ENCODE measurements at regions not wholly inside any gene's neighbourhood (a gene's known extent, or its start where the extent isn't known, plus 50 kb on each side); places are given as distances from the start of the nearest gene placed in this dataset.
A peak's percentile ranks its signal among the peaks of the same experiment; 100 is the strongest.

- BruUV-seq (replicated peaks) = no TSS peak
- Histone ChIP-seq H4K20me1 (ENCODE audit: insufficient read depth, low read length) (no peaks in the 10 kb centered on the region), H3K4me1 (ENCODE audit: insufficient read depth, low read length) (no peaks in the 10 kb centered on the region), H3K4me2 (ENCODE audit: low read depth, low read length) (no peak overlapping the region), H3K9me3 (ENCODE audit: low read length) (no peaks in the 10 kb centered on the region), H3K27ac (ENCODE audit: extremely low read length, insufficient read depth, low read length) (no peak overlapping the region), H3K79me2 (ENCODE audit: insufficient read depth, low read length) (no peaks in the 10 kb centered on the region), H2AFZ (ENCODE audit: low read length) (no peak overlapping the region), H3K9ac (ENCODE audit: insufficient read depth, low read depth, low read length) (no peak overlapping the region), H3K36me3 (replicated peaks in 1 of 2; ENCODE audit: control insufficient read depth in 1 of 2, insufficient read depth in 2 of 2, low read length in 2 of 2) (no peaks in the 10 kb centered on the region), H3K27me3 (ENCODE audit: control insufficient read depth in 1 of 2, insufficient read depth in 2 of 2, low read length in 2 of 2) (no peaks in the 10 kb centered on the region), H3K4me3 (replicated peaks in 1 of 3; ENCODE audit: insufficient read depth in 1 of 3, low read depth in 2 of 3, low read length in 3 of 3) (no peak overlapping the region)
- intact Hi-C loops (cut with micrococcal nuclease; ENCODE audit: unreplicated experiment) = no loop called here
- FAIRE-seq (no peak), DNase-seq (ENCODE audit: low spot score) (no peak), ATAC-seq (no peak)
- TF ChIP-seq HMGA1 (CRISPR knock-in tag; conservative IDR thresholded peaks at IDR 0.05) (no peak), IKZF1 (IDR thresholded peaks at IDR 0.05) (no peak), MXD3 (CRISPR knock-in tag; IDR thresholded peaks at IDR 0.05) (no peak), FOXP4 (CRISPR knock-in tag; IDR thresholded peaks at IDR 0.05) (no peak), SSRP1 (CRISPR knock-in tag; IDR thresholded peaks at IDR 0.05) (no peak)
- ChIA-PET POLR2A (no interaction called here), CTCF (ENCODE audit: low intra/inter-chr PET ratio, low total read pairs) (no interaction called here)
- 2% methylated on average over 1 of the region's 1 CpG for WGBS (ENCODE audit: low lambda C conversion rate)
- in situ Hi-C loops (cut with HindIII; ENCODE audit: extremely low pct_ligation_motif_present, low pct_unique_long_range_greater_than_20kb) = no loop called here
These were observed 376.1 kb upstream of the OPRM1 start for GRCh38 chr6:153662982-153663381.

- no peaks in the 10 kb centered on the region for H4K20me1 ChIP-seq (ENCODE audit: insufficient read depth, low read length)
- H2AFZ ChIP-seq (ENCODE audit: low read length) = no peak overlapping the region
- H3K9me3 ChIP-seq (ENCODE audit: low read length) = no peaks in the 10 kb centered on the region
- H3K9ac ChIP-seq (ENCODE audit: insufficient read depth, low read depth, low read length) = no peak overlapping the region
- intact Hi-C loops (cut with micrococcal nuclease; ENCODE audit: unreplicated experiment) (no loop called here), in situ Hi-C loops (cut with HindIII; ENCODE audit: extremely low pct_ligation_motif_present, low pct_unique_long_range_greater_than_20kb) (no loop called here)
- FAIRE-seq (no peak), DNase-seq (ENCODE audit: low spot score) (no peak), ATAC-seq (no peak)
- ChIA-PET CTCF (ENCODE audit: low intra/inter-chr PET ratio, low total read pairs) (no interaction called here), POLR2A (no interaction called here)
- H3K4me2 ChIP-seq (ENCODE audit: low read depth, low read length) = no peak overlapping the region
- H3K79me2 ChIP-seq (ENCODE audit: insufficient read depth, low read length) = no peaks in the 10 kb centered on the region
- no peaks in the 10 kb centered on the region for H3K36me3 ChIP-seq (replicated peaks in 1 of 2; ENCODE audit: control insufficient read depth in 1 of 2, insufficient read depth in 2 of 2, low read length in 2 of 2)
- TF ChIP-seq TEF (CRISPR knock-in tag; IDR thresholded peaks at IDR 0.05) = no peak
- peak; percentile 46; the same call in 1 of the 2 replicates for TF ChIP-seq CREB1 (IDR thresholded peaks at IDR 0.05)
- no peak for TF ChIP-seq CREB1 (CRISPR knock-in tag; IDR thresholded peaks at IDR 0.05)
- no peak for TF ChIP-seq NR0B2 (CRISPR knock-in tag; IDR thresholded peaks at IDR 0.05)
- no peak for TF ChIP-seq HNRNPUL1 (IDR thresholded peaks at IDR 0.05; ENCODE audit: low read depth, low read length)
- no peak for TF ChIP-seq MEIS1 (CRISPR knock-in tag; IDR thresholded peaks at IDR 0.05; ENCODE audit: borderline replicate concordance)
- TF ChIP-seq GFI1 (CRISPR knock-in tag; IDR thresholded peaks at IDR 0.05; ENCODE audit: borderline replicate concordance) = no peak
- no peak for TF ChIP-seq ZSCAN29 (CRISPR knock-in tag; conservative IDR thresholded peaks at IDR 0.05)
- TF ChIP-seq CEBPB (IDR thresholded peaks at IDR 0.05; ENCODE audit: borderline replicate concordance, low read depth, low read length) = peak; percentile 69
- 5% methylated on average over 1 of the region's 1 CpG for WGBS (ENCODE audit: low lambda C conversion rate)
- no peaks in the 10 kb centered on the region for H3K27me3 ChIP-seq (ENCODE audit: control insufficient read depth in 1 of 2, insufficient read depth in 2 of 2, low read length in 2 of 2)
- no peaks in the 10 kb centered on the region for H3K4me1 ChIP-seq (ENCODE audit: insufficient read depth, low read length)
- no TSS peak for BruUV-seq (replicated peaks)
- no peak overlapping the region for H3K4me3 ChIP-seq (replicated peaks in 1 of 3; ENCODE audit: insufficient read depth in 1 of 3, low read depth in 2 of 3, low read length in 3 of 3)
- H3K27ac ChIP-seq (ENCODE audit: extremely low read length, insufficient read depth, low read length) = no peak overlapping the region
These were observed 393.7 kb upstream of the OPRM1 start for GRCh38 chr6:153645326-153645725.
